Fibroblast of the conjunctiva (primary cell): ENCODE measurements at regions not wholly inside any gene's neighbourhood (a gene's known extent, or its start where the extent isn't known, plus 50 kb on each side); places are given as distances from the start of the nearest gene placed in this dataset.
"Not testable (repeated sequence)": the region's sequence is repeated elsewhere in the genome, so short reads cannot be mapped to it uniquely, and the experiment has no call there.

Experiments used
- DNase-seq: peaks from one replicate; pipeline ENCODE4 v3.0.0-alpha.2; 2010; ENCODE audit warnings: low read depth

DNA sequence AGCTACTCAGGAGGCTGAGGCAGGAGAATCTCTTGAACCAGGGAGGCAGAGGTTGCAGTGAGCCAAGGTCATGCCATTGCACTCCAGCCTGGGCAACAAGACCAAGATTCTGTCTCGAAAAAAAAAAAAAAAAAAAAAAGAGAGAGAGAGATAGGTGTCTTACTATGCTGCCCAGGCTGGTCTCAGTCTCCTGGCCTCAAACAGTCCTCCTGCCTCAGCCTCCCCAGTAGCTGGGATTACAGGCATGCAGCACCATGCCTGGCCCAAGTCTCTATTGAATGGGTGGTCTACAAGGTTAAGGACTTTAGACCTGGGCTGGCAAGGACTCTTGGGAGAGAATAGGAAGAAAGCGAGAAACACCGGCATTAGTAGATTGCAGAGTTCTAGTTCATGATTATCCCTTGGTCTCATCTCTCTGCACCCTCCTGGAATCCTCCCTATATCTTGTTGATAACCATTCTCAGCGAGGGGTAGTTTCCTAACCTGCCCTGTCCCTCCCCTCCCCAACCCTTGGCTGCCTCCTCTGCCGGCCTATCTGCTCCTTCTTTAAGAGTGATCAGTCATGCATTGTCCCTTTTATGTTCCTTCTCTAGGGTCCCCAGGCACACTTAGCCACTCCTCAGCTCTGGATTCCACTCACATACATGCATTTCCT, 128.1 kb upstream of the MAP1LC3B2 start:
- no peak for DNase-seq

DNA sequence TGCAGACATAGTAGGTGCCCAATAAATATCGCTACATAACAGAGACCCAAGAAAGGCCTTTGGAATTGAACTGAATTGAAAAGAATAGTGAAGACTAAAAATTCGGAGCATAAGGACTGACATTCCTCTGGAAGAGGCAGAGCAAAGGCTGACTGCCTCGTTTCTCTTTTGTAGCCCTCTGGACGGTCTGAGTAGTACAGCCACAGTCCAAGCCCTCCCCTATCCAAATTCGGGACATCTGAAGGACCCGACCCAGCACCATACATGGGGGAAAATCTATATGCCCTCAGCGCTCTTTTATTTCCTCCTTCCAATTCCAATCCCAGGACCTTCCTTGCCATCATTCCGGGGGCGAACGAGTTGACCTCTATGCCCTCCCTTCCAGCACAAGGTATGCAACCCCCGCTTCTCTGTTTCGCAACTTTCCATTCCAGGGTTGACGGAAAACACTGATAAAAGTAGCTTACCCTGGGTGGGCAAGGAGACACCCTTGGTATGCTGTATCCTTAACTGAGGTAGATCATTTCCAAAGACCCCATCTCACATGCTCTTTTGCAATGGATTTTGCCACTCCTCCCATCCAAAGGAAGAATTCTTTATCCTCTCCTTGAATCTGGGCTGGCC, 127.4 kb upstream of the MAP1LC3B2 start:
- DNase-seq: no peak

DNA sequence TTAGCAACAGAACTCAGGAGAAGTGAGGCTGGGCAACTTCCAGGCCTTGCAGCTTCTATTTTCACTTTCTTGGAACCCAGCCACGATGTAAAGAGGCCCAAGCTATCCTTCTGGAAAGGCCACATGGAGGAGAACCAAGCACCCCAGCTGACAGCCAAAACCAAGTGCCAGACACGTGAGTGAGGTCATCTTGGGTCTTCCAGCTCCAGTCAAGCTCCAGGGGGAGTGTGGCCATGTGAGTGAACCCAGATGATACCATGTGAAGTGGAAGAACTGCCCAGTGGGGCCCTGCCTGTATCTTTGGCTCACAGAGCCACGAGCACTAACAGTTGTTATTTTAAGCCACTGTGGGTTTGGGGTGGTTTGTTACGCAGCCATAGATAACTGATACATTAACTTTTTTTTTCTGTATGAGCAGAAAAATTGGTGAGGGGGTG, 126.8 kb upstream of the MAP1LC3B2 start:
- DNase-seq: peak; percentile 91

DNA sequence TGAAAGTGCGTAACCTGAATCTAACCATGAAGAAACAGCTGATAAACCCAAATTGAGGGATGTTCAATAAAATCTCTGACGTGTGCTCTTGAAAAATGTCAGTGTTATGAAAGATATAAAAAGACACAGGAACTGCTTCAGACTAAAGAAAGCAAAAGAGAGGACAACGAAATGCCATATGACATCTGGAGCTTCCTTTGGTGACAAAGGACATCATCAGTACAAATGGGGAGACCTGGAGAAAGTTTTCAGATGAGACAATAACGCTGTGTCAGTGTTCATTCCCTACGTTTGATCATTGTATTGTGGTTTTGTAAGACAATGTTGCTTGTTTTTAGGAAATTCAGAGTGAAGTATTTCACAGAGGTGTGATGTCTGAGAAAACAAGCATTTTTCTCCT, 125.9 kb upstream of the MAP1LC3B2 start:
- DNase-seq: no peak

DNA sequence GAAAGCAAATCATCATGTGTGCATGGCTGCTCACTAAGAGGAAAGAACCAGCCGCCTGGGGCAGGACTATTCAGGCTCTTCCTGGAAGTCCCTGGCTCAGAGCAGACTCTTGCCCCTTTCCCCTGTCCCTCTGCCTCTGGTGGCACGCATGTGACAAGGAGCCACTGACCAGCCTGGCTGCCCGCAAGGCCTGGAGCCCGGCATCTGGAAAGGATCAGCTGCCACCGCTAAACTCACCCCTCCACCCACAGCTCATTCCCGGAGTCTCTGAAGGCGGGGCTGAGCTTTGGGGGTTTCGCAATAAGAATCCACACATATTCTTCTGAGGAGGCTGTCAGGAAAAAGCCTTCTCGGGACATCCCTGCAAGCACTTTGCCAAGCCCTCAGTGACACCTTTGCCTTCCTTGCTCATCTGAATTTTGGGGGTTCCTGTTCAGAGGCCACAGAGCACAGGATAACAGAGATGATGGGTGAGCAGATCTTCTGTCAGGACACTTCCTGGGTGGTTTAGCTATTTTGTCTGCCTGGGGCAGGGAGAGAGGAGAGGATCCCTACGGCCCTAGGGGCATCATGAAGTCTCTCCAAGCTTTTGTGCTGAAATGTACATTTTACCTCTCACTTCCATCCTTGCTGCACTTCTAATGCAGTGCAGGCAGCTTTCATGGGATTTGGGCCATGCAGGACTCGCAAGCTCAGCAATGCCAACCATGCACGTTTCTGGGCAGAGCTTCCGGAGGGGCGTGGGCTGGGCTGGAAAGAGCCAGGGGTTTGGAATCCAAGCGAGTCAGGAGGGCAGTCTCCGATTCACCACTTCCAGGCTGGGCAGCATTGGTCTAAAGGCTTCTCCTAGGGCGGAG, 124.8 kb upstream of the MAP1LC3B2 start:
- peak; percentile 87 for DNase-seq

DNA sequence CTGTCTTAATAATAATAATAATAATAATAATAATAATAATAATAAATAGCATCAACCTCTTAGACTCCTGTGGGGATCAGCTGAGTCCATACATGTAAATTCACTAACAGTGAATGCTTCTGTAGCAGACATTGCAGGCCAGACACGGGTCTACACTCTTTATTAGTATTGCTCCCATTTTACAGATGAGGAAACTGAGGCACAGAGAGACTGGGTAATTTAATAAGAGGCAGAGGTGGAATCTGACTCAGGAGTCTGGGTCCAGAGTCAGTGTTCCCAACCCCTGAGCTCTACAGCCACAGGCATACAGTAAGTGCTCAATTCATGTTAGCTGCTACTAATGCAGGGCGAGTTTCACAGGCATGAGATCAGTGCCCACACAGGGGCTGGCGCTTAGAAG, 123.2 kb upstream of the MAP1LC3B2 start:
- DNase-seq: no peak

DNA sequence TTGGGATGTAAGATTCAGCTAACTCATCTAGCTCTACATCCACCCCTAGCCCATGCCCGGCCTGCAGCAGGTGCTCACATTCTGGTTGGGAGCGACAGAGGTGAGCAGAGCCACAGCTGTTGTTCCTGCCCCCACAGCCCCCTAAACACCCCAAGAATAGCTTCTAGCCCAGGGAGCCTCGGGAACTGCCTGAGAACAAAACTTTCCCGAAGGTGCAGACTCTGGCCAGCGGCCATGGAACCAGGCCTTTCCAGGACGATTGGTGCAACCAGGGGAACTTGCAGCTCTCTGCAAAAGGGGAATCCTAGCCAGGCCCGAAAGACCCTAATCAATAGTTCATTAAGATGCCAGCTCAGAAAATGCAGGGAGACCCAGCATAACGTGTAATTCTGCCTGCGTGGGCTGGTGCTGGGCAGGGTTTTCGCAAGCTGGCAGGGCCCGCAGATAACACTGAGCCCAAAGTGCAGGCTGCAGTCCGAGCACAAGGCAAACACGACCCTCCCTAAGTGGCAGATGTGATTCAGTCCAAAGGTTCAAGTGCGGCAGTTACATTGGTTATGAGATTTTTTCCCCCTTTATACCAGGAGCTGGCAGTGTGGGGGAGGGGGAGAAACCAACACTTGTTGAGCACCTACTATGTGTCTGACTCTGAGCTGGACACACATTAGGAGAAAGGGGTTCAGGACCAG, 122.5 kb upstream of the MAP1LC3B2 start:
- DNase-seq: no peak

DNA sequence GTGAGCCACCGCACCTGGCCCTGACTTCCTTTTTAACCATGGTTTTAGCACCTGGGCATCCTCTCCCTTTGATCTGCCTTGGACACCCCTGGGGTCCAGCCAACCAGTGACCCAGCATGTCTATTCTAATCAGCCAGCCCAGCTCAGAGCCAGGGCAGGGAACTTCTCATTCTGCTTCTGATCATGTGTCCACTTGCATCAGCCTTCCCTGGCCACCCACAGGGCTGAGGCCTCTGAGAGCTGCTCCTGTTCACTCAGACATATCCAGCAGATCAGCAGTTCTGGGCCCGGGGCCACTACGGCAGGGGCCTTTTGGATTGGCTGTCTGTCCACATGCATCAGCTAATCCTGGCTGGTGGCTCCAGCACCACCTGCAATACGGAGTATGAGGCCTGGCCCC, 117.9 kb upstream of the MAP1LC3B2 start:
- no peak for DNase-seq

DNA sequence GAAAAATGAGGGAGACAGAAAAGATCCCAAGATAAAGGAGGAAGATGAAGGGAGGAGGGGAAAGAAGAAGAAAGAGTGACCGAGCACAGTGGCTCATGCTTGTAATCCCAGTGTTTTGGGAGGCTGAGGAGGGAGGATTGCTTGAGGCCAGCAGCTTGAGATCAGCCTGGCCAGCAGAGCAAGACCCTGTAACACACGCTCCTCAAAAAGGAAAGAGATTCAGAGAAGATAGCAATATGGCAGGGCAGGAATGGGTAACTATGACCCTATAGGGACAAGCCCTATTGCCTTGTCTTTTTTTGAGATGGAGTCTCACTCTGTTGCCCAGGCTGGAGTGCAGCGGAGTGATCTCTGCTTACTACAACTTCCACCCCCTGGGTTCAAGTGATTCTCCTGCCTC, 116.9 kb upstream of the MAP1LC3B2 start:
- DNase-seq: no peak

DNA sequence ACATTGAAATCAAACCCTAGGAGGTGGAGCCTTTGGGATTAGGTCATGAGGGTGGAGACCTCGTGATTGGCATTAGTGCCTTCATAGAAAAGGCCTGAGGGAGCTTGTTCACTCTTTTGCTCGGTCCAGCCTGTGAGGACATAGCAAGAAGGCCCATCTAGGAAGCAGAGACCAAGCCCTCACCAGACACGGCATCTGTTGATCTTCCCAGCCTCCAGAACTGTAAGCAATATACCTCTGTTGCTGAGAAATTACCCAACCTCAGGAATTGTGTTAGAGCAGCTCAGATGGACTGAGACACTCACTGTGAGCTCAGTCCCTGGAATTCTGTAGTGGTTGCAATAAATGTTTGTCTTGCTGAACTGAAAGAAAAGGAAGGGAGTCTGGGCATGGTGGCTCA, 116.2 kb upstream of the MAP1LC3B2 start:
- DNase-seq: no peak

DNA sequence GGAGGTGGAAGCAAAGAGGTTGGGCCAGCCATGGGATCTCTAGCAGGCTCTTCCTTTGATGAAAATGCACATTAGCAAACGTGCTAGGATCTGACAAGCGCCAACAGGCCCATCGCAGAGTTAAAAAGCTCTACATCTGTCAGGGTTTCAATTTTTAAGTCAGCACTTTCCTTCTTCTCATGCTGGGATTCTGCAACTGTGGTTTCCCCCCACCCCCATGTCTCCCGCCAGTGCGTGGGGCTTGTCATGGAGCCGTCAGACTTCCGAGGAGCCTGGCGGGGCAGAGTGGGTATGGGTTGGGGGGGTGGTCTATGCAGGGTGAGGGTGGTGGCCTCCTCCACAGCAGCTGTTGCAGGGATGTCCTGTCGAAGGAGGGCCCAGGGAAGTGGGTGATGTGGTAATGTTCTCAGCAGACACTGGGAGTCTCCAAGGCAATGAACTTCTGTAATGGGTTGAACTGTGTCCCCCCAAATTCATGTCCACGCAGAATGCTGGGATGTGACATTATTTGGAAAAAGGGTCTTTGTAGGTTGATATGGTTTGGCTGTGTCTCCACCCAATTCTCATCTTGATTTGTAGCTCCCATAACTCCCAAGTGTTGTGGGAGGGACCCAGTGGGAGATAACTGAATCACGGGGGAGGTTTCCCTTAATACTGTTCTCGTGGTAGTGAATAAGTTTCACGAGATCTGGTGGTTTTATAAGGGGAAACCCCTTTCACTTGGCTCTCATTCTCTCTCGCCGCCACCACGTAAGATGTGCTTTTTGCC, 115.2 kb upstream of the MAP1LC3B2 start:
- no peak for DNase-seq

DNA sequence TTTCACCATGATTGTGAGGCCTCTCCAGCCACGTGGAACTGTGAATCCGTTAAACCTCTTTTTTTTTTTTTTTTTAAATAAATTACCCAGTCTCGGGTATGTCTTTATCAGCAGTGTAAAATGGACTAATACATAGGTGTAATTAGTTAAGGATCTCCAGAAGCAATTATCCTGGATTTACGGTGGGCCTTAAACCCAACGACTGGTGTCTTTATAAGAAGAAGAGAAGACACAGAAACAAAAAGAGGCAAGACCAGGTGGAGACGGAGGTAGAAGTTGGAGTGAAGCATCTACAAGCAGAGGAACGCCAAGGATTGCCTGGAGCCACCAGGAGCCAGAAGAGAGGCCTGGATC, 114.6 kb upstream of the MAP1LC3B2 start:
- DNase-seq: no peak

DNA sequence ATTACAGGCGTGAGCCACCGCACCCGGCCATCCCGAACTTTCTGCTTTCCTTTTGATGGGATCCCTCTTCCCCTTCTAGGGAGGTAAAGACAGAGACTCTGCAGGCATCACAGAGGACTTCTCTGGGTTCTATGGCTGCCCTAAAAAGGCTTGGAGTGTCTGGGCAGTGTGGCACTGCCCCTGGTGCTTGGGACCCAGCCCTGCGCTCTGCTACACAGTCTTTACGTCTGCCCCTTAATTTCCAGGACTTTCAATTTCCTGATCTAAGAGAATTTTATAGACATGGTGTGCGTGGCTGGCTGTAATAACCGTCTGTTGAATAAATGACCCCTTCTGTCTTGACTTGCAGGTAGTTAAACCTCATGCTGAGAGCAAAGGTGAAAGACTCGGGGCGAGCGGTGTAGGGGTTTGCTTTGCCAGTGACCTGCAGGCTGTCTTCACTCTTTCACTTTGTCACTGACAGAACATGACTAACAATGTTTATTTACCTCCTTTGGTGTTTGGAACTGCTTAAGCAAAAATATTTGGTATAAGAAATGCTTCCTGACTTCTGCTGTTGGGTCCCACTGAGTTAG, 110.9 kb upstream of the MAP1LC3B2 start:
- DNase-seq: no peak

DNA sequence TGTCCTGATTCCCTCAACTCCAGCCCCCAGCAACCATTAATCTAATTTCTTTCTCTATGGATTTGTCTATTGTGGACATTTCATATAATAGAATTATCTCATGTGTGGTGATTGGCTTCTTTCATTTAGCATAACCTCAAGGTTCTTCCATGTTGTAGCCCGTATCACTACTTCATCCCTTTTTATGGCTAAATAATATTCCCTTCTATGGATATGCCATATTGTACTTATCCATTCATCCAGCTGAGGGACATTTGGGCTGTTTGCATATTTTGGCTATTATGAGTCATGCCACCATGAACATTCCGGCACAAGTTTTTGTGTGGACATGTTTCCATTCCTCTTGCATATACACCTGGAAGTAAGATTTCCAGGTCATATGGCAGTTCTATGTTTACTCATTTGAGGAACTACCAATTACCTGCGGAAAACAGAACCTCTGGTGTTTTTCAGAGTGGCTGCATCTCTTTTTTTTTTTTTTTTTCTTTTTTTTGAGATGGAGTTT, 108.7 kb upstream of the MAP1LC3B2 start:
- no peak for DNase-seq

DNA sequence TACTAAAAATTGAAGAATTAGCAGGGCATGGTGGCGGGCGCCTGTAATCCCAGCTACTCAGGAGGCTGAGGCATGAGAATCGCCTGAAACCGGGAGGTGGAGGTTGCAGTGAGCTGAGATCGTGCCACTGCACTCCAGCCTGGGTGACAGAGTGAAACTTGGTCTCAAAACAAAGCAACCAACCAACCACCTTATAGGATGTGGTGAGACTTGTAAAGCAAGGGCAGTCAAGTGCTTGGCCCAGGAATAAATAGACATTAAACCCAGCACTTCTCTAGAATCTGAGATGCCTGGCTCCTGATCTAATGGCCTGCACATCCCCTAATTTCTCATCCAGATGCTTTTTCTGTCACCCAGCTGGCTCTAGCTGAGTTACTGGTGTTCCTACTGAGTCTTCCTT, 106.2 kb upstream of the MAP1LC3B2 start:
- not testable (repeated sequence) for DNase-seq

DNA sequence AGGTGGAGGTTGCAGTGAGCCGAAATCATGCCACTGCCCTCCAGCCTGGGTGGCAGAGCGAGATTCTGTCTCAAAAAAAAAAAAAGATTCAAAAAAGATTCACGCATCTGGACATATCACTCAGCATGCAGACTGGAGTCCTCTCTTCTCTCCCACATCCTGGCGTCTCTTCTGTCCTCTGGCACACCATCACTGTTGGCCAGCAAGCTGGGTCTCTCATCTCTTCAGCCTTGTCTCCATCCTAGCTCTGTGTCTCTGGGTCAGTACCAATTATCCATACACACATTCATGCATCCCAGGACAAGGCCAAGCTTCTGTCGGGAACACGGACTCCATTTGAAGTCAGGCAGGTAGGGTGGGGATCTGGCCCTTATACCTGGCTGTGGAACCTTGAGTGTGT, 105.5 kb upstream of the MAP1LC3B2 start:
- DNase-seq: no peak

DNA sequence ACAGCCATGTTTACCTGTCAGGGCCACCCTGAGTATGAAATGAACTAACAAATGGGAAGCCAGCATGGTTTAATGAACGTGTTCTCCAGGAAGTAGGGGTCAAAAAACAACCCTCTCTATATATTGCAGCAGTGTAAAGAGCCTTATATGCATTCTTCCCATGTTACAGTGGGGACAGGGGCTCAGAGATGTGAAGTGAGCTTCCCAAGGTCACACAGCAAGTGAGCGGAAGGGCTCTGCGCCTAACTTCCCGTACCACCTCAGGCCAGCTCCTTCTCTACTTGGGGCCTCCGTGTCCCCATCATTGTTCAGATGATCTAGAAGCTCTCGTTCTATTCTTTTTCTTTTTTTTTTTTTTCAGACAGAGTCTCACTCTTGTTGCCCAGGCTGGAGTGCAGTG, 105.1 kb upstream of the MAP1LC3B2 start:
- DNase-seq: no peak

DNA sequence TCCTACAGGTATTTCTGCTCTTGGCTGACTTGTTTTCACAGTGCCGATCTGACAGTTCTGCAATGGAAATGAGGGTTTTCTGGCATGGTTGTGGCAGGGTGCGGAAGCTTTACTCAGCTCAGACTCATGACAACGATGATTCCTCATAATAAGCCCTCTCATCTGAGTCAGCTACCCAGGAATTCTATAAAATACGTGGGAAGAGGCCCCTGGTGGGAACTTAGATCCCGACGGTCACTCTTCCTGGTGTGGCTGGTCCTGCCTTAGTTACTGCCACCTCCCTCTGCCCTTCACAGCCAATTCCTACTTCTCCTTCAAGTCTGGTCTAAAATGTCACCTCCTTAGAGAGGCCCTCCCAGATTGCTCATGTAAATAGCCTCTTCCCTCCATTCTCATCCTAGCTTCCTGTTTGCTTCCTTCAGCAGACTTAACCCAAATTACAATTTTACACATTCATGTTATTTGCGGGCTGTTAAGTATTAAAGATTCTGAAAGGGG, 104.2 kb upstream of the MAP1LC3B2 start:
- DNase-seq: no peak

DNA sequence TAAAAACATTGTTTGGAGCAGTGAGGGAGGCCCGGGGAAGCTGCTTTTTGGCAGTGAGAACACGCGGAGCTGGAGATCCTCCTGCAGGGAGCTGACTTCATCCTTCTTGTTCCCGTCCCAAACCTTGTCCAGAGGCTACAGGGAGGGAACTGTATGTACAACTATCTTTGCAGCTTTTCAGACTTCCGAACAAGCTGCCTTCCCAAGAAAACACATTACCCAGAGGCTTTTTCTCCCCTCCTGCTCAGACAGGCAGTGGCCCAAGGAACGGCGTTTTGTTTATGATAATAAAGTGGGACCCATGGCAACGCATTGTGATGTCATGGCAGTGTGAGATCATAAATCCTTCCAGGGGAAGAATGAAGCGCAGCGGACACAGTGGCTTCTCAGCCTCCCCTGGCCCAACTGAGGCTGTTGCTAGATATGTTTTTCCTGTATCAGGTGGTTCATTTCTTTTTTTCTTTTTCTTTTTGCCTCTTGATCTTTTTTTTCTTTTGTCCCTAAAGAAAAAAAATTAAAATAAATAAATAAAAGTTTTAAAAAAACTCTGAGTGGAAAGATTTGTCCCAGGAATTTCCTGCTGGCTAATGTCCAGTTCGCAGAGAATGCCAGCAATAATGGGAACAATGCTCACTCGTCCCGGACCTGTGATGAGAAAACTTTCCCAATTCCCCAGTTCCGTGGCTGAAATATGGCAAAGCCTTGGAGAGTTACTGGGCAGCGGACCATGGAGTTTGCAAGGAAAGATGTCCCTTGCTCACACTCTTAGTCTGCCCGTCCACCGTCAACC, 103.4 kb upstream of the MAP1LC3B2 start:
- peak; percentile 94 for DNase-seq

DNA sequence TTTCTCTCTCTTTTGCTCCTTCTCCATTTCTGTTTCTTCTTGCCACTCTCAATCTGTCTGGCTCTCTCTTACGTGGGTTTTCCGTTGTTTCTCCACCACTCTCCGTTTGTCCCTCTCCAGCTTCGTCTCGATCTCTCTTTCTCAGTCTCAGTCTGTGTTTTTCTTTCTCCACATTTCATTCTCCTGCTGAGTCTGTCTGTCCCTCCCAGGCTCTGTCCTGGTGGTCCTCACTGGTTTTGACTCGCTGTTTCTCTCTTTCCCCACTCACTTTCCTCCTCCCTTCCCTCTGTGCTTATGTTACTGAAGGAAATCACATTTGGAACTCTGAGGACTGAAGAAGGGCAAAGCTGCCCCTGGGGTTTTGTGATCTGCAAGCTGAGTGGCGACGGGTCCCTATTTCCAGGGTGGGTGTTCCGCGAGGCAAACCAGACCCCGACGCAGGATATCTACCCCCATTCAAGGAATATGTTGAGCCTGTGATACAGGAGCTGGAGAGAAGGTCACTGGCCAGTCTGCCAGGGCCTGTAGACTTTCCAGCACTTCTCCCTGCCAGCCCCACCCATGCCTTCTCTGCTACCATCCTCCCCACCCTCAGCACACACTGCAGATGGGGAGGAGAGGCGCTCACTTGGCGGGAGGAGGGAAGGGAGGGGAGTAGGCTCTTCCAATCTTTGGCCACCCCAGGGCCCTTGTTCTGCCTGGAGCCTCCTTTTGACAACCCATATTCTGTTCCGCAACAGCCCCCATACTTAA, 102.7 kb upstream of the MAP1LC3B2 start:
- no peak for DNase-seq
